GM18505 (cell line): ENCODE measurements at regions not wholly inside any gene's neighbourhood (a gene's known extent, or its start where the extent isn't known, plus 50 kb on each side); places are given as distances from the start of the nearest gene placed in this dataset.
"Not testable (repeated sequence)": the region's sequence is repeated elsewhere in the genome, so short reads cannot be mapped to it uniquely, and the experiment has no call there.

Experiments
- ATAC-seq: cut with Tn5 transposase; IDR thresholded peaks from one replicate; pipeline ENCODE4 v1.9.1; 2021; ENCODE audit not compliant: unreplicated experiment
- POLR2A ChIP-seq: IDR thresholded peaks from 4 replicates; pipeline ENCODE4 v1.6.1; 2011; ENCODE audit warnings: borderline replicate concordance; ENCODE audit not compliant: insufficient read depth, insufficient read length; ENCODE audit errors: extremely low read depth

DNA sequence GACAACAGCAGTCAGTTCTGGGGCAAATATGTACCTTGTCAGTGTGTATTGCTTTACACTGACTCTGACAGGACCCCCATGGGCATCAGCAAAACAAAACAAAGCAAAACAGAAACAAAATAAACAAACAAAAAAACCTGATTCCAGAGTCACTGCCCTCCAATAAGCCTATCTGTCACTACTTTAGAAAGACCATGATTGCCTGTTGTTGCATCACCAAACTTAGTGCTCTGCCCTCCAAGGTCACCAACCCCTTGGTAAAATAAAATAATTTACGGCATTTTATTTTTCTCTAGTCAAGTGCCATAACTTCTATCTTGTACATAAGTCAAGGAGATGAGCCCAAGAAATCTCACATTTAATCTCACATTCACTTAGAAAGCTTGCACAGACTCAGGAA lies 120.9 kb upstream of the ADAMTS3 start:
- ATAC-seq = no peak
- no peak for TF ChIP-seq POLR2A

DNA sequence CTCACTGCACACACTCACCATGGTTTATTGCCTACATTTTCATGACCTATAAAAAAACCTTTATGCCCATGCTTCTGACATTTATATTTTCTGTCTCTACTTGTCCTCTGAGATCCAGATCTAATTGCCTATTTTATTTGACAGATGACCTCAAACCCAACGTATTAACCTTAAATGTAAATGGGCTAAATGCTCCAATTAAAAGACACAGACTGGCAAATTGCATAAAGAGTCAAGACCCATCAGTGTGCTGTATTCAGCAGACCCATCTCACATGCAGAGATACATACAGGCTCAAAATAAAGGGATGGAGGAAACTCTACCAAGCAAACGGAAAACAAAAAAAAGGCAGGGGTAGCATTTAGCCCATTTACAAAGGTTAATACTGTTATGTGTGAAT lies 117.4 kb upstream of the ADAMTS3 start:
- not testable (repeated sequence) for ATAC-seq

DNA sequence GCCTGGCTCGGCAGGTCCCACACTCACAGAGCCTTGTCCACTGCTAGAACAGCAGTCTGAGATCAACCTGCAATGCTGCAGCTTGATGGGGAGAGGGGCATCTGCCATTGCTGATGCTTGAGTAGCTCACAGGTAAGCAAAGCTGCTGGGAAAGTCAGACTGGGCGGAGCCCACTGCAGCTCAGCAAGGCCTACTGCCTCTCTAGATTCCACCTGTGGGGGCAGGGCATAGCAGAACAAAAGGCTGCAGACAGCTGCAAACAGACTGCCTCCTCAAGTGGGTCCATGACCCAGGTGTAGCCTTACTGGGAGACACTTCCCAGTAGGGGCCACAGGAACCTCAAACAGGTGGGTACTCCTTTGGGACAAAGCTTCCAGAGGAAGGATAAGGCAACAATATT lies 110.6 kb upstream of the ADAMTS3 start:
- ATAC-seq = no peak
- TF ChIP-seq POLR2A = no peak

DNA sequence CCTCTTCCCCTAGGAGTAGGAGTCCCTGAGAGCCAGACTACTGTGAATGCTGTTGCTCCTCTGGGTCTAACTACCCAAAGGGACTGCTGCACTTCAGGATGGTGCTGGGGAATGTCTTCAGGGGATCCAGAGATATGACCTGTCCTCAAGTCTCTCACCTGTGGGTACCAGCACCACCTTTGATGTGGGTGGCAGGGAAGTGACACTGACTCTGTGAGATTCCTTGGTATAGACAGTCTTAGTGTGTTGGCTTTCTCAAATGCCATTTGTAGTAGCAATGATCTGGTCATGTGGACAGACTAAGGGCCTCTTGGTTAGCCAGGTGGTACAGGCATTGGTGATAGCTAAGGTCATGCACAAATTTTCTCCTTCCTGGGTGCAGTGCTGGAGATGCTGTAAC lies 108.9 kb upstream of the ADAMTS3 start:
- ATAC-seq = no peak
- no peak for TF ChIP-seq POLR2A

DNA sequence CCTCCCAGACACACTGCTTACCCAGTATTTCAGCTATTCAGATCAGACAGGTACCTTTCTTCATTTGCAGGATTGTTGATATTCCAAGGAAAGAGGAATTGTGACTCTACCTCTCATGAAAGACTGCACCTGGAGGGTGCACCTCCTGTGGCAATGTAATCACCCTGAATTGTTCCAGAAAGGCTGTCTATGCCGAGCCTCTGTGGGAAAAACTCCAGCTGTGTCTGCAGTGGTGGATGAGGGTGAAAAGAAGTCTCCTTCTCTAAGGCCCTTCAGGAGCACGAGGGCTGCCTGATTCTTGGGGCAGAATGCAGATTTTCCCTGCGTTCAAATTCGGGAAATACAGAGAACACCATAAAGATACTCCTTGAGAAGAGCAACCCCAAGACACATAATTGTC lies 108.2 kb upstream of the ADAMTS3 start:
- no peak for ATAC-seq
- no peak for TF ChIP-seq POLR2A

DNA sequence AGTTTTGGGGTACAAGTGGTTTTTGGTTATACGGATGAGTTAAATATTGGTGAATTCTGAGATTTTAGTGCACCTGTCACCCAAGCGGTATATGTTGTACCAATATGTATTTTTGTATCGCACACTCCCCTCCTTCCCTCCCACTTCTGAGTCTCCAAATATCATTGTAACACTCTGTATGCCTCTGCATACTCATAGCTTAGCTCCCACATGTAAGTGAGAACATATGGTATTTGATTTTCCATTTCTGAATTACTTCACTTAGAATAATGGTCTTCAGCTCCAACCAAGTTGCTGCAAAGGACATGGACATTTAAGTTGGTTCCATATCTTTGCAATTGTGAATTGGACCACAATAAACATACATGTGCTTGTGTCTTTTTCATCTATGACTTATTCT lies 103.0 kb upstream of the ADAMTS3 start:
- no peak for TF ChIP-seq POLR2A
- no peak for ATAC-seq

DNA sequence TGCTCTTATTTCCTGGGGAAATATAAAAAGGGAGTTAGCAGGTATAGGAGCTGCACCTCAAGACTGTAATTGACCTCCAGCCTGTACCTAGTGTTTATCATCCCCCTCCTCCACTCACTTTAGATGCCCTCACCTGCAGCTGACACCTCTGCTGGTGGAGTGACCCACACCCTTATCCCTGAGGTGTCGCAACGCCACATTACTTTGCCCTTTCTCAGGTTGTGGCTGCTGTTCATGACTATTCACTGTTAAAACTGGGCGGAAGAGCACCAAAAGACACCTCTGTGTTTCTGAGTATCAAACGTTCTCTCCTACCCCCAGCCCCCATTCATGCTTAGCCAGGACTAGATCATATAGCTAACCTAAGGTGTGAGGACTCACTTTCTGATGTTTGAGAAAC lies 101.5 kb upstream of the ADAMTS3 start:
- TF ChIP-seq POLR2A = no peak
- no peak for ATAC-seq

DNA sequence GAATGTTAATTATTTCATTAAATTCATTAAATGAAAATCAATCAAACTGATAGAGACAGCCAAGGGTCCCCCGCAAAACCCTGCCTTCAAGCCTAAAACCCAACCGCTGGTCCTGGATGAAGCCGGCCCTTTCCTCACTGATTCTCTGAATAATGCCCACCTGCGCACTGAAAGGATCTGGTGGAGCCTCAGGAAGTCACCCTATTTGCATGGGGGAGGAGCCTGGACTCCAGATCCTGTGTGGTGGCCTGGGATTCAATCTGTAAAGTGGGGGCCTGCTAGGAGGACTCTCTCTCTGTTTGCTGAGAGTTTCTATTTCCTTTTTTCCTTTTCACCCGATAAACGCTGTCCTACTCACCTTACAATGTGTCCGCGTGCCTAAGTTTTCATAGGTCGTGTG lies 97.9 kb upstream of the ADAMTS3 start:
- ATAC-seq = no peak
- no peak for TF ChIP-seq POLR2A

DNA sequence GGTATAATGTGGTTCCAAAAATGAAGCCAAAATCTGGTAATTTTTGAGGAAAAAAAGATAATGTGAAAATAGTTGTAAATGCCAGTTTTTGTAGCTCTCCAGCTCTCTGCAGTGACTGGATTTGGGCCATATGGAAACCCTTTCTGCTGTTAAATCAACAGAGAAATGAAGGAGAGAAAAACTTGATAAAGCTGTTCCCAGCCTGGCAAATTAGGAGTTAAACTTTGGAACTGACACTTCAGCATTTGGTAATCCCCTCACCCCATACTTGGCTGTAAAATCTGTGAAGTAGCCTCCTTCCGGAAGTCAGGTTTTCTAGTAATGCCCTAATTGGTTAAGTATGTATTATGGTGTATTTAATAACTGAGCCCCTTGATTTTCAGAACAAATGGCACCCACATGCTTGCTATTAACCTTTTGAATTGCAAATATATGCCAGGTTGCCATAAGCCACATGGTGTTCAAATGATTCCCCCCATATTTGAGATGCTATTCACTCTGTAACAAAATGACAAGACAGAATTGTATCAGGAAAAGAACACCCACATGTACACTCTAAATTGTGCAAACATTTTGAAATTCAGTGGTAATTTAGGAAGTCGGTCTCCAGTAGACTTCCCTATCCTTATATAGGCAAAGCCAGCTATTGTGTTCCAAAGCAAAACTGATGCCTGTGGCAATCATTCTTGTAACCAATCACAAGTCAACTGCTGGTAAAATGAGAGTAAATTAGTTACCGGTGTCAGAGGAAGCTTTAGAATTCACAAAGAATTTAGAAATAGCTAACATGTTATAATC lies 96.3 kb upstream of the ADAMTS3 start:
- no peak for ATAC-seq
- TF ChIP-seq POLR2A = no peak

DNA sequence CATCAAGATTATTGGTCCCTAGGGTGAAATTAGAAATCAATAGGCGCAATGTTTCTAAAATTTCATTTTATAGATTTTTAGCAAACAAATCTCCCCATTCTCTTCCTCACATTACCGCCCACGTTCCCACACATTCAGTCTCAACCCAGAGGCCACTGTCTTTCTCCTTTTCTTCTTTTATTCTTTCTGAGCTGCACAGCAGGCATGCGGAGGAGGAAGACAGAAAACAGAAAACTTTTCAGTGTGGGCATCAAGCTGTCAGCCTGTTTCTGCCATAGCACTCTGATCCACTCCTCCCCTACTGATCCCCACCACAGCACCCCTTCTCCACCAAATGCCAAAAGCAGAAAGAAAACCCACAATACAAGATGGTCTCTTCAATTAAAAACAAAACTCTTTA lies 94.8 kb upstream of the ADAMTS3 start:
- ATAC-seq = no peak
- TF ChIP-seq POLR2A = no peak

DNA sequence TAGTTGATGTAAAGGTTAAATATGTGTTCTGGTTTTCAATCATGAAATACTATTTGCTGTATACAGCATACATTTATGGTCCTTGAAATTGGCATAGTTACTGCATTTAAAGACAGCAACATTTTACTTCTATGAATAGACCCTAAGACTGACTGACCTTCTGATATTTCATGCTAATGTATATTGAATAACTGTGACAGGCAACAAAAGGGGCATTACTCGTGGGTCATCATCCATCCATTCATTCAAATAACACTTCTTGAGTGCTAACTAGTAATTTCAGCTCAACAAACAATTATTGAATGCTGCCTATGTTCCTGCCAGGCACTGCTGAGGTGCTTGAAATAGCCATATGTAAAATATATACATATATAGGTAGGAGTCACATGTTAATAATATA lies 92.8 kb upstream of the ADAMTS3 start:
- no peak for TF ChIP-seq POLR2A
- no peak for ATAC-seq

DNA sequence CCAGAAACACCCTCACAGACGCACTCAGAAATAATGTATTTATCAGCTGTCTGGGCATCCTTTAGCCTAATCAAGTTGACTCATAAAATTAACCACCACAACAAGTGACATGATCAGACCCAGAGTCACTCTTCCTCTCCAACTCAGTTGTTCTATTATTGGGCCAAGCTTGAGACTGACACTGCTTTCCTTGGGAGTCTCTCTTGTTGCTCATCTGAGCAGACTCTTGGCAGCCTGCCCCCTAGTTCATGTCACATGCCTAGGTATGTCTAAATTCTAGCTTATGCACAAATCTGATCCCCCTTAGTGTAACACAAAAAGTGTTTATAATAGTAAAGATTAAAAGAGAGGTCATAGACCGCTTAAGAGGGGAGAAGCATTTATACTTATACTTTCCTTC lies 72.6 kb upstream of the ADAMTS3 start:
- TF ChIP-seq POLR2A = no peak

DNA sequence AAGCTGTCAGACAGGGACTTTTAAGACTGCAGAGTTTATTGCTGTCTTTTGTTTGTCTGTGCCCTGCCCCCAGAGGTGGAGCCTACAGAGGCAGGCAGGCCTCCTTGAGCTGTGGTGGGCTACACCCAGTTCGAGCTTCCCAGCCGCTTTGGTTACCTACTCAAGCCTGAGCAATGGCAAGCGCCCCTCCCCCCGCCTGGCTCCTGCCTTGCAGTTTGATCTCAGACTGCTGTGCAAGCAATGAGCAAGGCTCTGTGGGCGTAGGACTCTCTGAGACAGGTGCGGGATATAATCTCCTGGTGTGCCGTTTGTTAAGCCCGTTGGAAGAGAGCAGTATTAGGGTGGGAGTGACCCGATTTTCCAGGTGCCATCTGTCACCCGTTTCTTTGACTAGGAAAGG lies 67.8 kb upstream of the ADAMTS3 start:
- not testable (repeated sequence) for ATAC-seq

More for the DNA sequence above, 72.6 kb upstream of the ADAMTS3 start:
- ATAC-seq = no peak

DNA sequence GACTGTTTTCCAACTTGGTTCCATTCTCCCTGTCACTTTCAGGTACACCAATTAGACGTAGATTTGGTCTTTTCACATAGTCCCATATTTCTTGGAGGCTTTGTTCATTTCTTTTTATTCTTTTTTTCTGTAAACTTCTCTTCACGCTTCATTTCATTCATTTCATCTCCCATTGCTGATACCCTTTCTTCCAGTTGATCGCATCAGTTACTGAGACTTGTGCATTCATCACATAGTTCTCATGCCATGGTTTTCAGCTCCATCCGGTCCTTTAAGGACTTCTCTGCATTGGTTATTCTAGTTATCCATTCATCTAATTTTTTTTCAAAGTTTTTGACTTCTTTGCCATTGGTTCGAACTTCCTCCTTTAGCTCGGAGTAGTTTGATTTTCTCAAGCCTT lies 66.9 kb upstream of the ADAMTS3 start:
- ATAC-seq = not testable (repeated sequence)

DNA sequence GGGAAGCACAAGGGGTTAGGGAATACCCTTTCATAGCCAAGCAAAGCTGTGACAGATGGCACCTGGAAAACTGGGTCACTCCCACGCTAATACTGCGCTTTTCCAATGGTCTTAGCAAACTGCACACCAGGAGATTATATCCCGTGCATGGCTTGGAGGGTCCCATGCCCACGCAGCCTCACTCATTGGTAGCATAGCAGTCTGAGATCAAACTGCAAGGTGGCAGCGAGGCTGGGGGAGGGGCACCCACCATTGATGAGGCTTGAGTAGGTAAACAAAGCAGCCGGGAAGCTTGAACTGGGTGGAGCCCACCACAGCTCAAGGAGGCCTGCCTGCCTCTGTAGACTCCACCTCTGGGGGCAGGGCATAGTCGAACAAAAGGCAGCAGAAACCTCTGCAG lies 63.2 kb upstream of the ADAMTS3 start:
- not testable (repeated sequence) for ATAC-seq
